GM18861 (cell line): ENCODE measurements at regions not wholly inside any gene's neighbourhood (a gene's known extent, or its start where the extent isn't known, plus 50 kb on each side); places are given as distances from the start of the nearest gene placed in this dataset.

Source experiments
- ATAC-seq: cut with Tn5 transposase; IDR thresholded peaks from one replicate; pipeline ENCODE4 v1.9.1; 2021; ENCODE audit not compliant: unreplicated experiment

DNA sequence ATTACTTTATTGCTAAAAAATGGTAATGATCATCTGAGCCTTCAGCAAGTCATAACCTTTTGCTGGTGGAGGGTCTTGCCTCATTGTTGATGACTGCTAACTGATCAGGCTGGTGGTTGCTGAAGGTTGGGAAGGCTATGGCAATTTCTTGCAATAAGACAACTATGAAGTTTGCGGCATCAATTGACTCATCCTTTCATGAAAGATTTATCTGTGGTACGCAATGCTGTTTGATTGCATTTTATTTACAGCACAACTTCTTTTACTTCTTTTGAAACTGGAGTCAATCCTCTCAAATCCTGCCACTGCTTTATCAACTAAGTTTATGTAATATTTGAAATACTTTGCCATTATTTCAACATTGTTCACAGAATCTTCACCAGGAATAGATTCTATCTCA lies 58.3 kb upstream of the ACO1 start:
- no peak for ATAC-seq

DNA sequence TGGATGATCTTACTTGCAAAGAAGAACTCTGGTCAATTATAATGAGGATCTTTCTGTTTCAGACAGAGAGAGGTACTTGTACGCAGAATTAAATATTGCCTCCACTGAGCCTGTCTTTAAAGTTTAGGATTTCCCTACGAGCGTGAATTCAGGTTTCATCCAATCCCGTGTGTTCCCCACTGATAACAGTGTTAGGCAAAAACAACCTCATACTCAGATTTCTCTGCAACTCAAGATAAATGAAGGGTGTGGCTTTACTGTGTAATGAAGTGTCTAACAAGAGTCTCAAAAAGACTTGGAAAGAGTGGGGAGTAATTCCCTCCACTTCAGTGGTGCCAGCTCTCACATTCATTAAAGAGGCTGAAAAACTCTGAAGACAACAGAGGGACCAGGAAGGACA lies 53.2 kb upstream of the ACO1 start:
- no peak for ATAC-seq

DNA sequence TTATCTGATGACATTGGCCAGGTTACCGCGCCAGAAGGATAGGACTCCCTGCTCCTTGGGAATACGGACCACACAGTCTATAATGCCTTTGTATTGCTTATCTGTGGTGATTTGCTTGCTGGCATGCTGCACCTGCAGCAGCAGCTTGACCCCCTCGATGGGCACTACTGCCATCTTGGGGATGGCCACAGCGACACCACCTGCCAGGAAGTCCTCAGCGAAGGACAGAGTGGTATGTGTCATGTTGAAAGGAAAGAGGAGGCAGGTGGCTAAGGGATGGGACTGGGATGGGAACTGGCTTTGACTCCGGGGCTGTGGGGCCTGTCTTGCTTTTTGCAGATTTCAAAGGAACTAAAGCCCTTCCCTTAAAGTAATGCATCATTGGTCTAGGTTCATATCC lies 50.3 kb upstream of the ACO1 start:
- no peak for ATAC-seq
